AG10803 (cell line): ENCODE measurements at regions not wholly inside any gene's neighbourhood (a gene's known extent, or its start where the extent isn't known, plus 50 kb on each side); places are given as distances from the start of the nearest gene placed in this dataset.

Source experiments
- DNase-seq: peaks from one replicate; pipeline ENCODE4 v3.0.0; 2010; ENCODE audit warnings: low read depth
- H3K4me3 ChIP-seq: 2 replicates; pipeline ENCODE4 v1.5.1; 2011; ENCODE audit warnings: mild to moderate bottlenecking, low read length, control low read depth
- CTCF ChIP-seq: conservative IDR thresholded peaks from 2 replicates; pipeline ENCODE4 v1.5.1; 2011; ENCODE audit warnings: mild to moderate bottlenecking, low read length, control low read depth, inconsistent platforms

- DNase-seq, result no peak
- TF ChIP-seq CTCF, result no peak
- H3K4me3 ChIP-seq, result no peak overlapping the region
Observed at GRCh38 chr4:130141651-130142050, 1045.7 kb downstream of the C4orf33 start.

GRCh38 chr4:130143656-130144055, 1047.7 kb downstream of the C4orf33 start:
- no peak overlapping the region for H3K4me3 ChIP-seq
- DNase-seq, result no peak
- no peak for TF ChIP-seq CTCF

- TF ChIP-seq CTCF, result no peak
- no peak for DNase-seq
Observed at GRCh38 chr4:130146773-130147172, 1050.8 kb downstream of the C4orf33 start.

GRCh38 chr4:130147641-130148040, 1051.7 kb downstream of the C4orf33 start:
- no peak overlapping the region for H3K4me3 ChIP-seq
- TF ChIP-seq CTCF, result no peak
- no peak for DNase-seq

More at GRCh38 chr4:130146773-130147172, 1050.8 kb downstream of the C4orf33 start:
- H3K4me3 ChIP-seq, result no peak overlapping the region

GRCh38 chr4:130154901-130155300, 1058.9 kb downstream of the C4orf33 start:
- no peak for TF ChIP-seq CTCF

GRCh38 chr4:130163701-130164100, 1067.7 kb downstream of the C4orf33 start:
- DNase-seq, result no peak
- TF ChIP-seq CTCF, result no peak
- no peak overlapping the region for H3K4me3 ChIP-seq

More at GRCh38 chr4:130154901-130155300, 1058.9 kb downstream of the C4orf33 start:
- DNase-seq, result no peak
- H3K4me3 ChIP-seq, result no peak overlapping the region

- no peak for TF ChIP-seq CTCF
- H3K4me3 ChIP-seq, result no peak overlapping the region
- no peak for DNase-seq
Observed at GRCh38 chr4:130165381-130165780, 1069.4 kb downstream of the C4orf33 start.
